Neural cell (in vitro differentiated cells): ENCODE measurements at regions not wholly inside any gene's neighbourhood (a gene's known extent, or its start where the extent isn't known, plus 50 kb on each side); places are given as distances from the start of the nearest gene placed in this dataset.

Experiments used
- H2AFZ ChIP-seq: fragments of 200-600, 300-800 bp; sonication (generic), shearing (Covaris generic); 2 replicates; pipeline ENCODE4 v1.6.0; 2014; ENCODE audit warnings: low read depth, mild to moderate bottlenecking, antibody characterized with exemption, low read length, moderate library complexity
- H3F3A ChIP-seq: fragments of 200-600 bp; shearing (Covaris generic); 2 replicates; pipeline ENCODE4 v1.6.1; 2016; ENCODE audit warnings: mild to moderate bottlenecking, moderate library complexity, mixed read lengths, antibody characterized with exemption, low read length; ENCODE audit not compliant: insufficient read depth, poor library complexity, severe bottlenecking
- H3K27ac ChIP-seq: fragments of 200-600, 300-800 bp; sonication (generic), shearing (Covaris generic); 2 replicates; pipeline ENCODE4 v1.5.1; 2014; ENCODE audit warnings: mild to moderate bottlenecking, low read length, moderate library complexity
- H3K27me3 ChIP-seq: fragments of 300-800, 200-600 bp; sonication (generic), shearing (Covaris generic); 2 replicates; pipeline ENCODE4 v1.6.0; 2014; ENCODE audit warnings: mild to moderate bottlenecking, low read depth, low read length, moderate library complexity; ENCODE audit not compliant: insufficient read depth
- H3K36me3 ChIP-seq: fragments of 300-800, 200-600 bp; sonication (generic), shearing (Covaris generic); 2 replicates; pipeline ENCODE4 v1.5.1; 2014; ENCODE audit warnings: mild to moderate bottlenecking, antibody characterized with exemption, low read length, moderate library complexity; ENCODE audit not compliant: insufficient read depth
- H3K4me2 ChIP-seq: fragments of 300-800, 200-600 bp; sonication (generic), shearing (Covaris generic); 2 replicates; pipeline ENCODE4 v1.6.0; 2014; ENCODE audit warnings: mild to moderate bottlenecking, low read length
- H3K4me3 ChIP-seq: fragments of 300-800, 200-600 bp; sonication (generic), shearing (Covaris generic); 2 replicates; pipeline ENCODE4 v1.5.1; 2014; ENCODE audit warnings: mild to moderate bottlenecking, low read length, moderate library complexity
- H3K79me2 ChIP-seq: fragments of 200-600 bp; shearing (Covaris generic); replicated peaks from 2 replicates; pipeline ENCODE4 v1.6.0; 2014; ENCODE audit warnings: mild to moderate bottlenecking, low read length, moderate library complexity; ENCODE audit not compliant: insufficient read depth
- H3K9ac ChIP-seq: fragments of 300-800, 200-600 bp; sonication (generic), shearing (Covaris generic); 2 replicates; pipeline ENCODE4 v1.6.1; 2016; ENCODE audit warnings: mild to moderate bottlenecking, low read length, mixed read lengths
- H3K9me2 ChIP-seq: fragments of 200-600 bp; shearing (Covaris generic); 2 replicates; pipeline ENCODE4 v1.6.1; 2016; ENCODE audit warnings: mild to moderate bottlenecking, low read length, mixed read lengths; ENCODE audit not compliant: insufficient read depth
- H3K9me3 ChIP-seq: fragments of 200-600, 300-800 bp; sonication (generic), shearing (Covaris generic); 2 replicates; pipeline ENCODE4 v1.6.1; 2016; ENCODE audit warnings: mild to moderate bottlenecking, mixed run types, low read length, moderate library complexity, mixed read lengths
- H4K20me1 ChIP-seq: fragments of 200-600 bp; shearing (Covaris generic); 2 replicates; pipeline ENCODE4 v1.6.1; 2016; ENCODE audit warnings: mild to moderate bottlenecking, mixed run types; ENCODE audit not compliant: insufficient read depth
- EP300 ChIP-seq: fragments of 450-650 bp; conservative IDR thresholded peaks from 2 replicates; pipeline ENCODE4 v1.6.1; 2014; ENCODE audit warnings: antibody characterized with exemption, mild to moderate bottlenecking, moderate library complexity; ENCODE audit not compliant: poor library complexity, severe bottlenecking
- EZH2 ChIP-seq: fragments of 200-600, 300-800 bp; shearing (Covaris generic), sonication (generic); IDR thresholded peaks from 2 replicates; pipeline ENCODE4 v1.6.1; 2014; ENCODE audit warnings: antibody characterized with exemption, low read length, borderline replicate concordance, mild to moderate bottlenecking; ENCODE audit not compliant: insufficient read depth, poor library complexity, severe bottlenecking
- MXI1 ChIP-seq: fragments of 450-650 bp; conservative IDR thresholded peaks from 2 replicates; pipeline ENCODE4 v1.6.1; 2014; ENCODE audit warnings: antibody characterized with exemption, mild to moderate bottlenecking; ENCODE audit not compliant: poor library complexity, severe bottlenecking
- POLR2AphosphoS5 ChIP-seq: IDR thresholded peaks from 2 replicates; pipeline ENCODE4 v1.6.1; 2012
- RAD21 ChIP-seq: fragments of 450-650 bp; conservative IDR thresholded peaks from 2 replicates; pipeline ENCODE4 v1.6.1; 2014; ENCODE audit warnings: antibody characterized with exemption, mild to moderate bottlenecking, moderate library complexity
- REST ChIP-seq: IDR thresholded peaks from 2 replicates; pipeline ENCODE4 v1.6.1; 2012; ENCODE audit warnings: borderline replicate concordance
- SMC3 ChIP-seq: fragments of 450-650 bp; conservative IDR thresholded peaks from 2 replicates; pipeline ENCODE4 v1.6.1; 2014; ENCODE audit warnings: antibody characterized with exemption, mild to moderate bottlenecking, moderate library complexity; ENCODE audit not compliant: poor library complexity
- TAF1 ChIP-seq: IDR thresholded peaks from 2 replicates; pipeline ENCODE4 v1.6.1; 2012; ENCODE audit warnings: low read depth
- TF ChIP-seq, protein P1 (sequence below): fragments of 450-650 bp; IDR thresholded peaks from 2 replicates; pipeline ENCODE4 v1.5.1; 2014; ENCODE audit warnings: antibody characterized with exemption, mild to moderate bottlenecking, moderate library complexity; ENCODE audit not compliant: poor library complexity, severe bottlenecking

DNA sequence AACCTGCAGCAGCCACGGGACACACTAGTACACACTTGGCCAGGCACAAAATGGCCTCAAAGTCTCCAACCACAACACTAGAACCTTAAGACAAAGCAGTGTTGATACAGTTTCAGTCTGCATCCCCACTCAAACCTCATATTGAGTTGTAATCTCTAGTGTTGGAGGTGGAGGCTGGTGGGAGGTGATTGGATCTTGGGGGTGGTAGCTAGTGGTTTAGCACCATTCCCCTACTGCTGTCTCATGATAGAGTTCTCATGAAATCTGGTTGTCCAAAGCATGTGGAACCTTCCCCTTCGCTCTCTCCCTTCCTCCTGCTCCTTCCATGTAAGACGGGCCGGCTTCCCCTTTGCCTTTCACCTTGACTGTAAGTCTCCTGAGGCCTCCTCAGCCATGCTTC, 638.7 kb downstream of the UQCRFS1 start:
- Histone ChIP-seq H3K4me3 (no peak overlapping the region), H4K20me1 (no peaks in the 10 kb centered on the region), H3K27me3 (no peaks in the 10 kb centered on the region), H3K36me3 (no peaks in the 10 kb centered on the region), H3F3A (no peaks in the 10 kb centered on the region), H3K9ac (no peak overlapping the region), H3K4me2 (no peak overlapping the region), H3K79me2 (no peaks in the 10 kb centered on the region), H3K9me3 (no peaks in the 10 kb centered on the region), H3K27ac (no peak overlapping the region), H2AFZ (no peak overlapping the region), H3K9me2 (no peaks in the 10 kb centered on the region)
- no peak for TF ChIP-seq SMC3
- TF ChIP-seq, protein P1, sequence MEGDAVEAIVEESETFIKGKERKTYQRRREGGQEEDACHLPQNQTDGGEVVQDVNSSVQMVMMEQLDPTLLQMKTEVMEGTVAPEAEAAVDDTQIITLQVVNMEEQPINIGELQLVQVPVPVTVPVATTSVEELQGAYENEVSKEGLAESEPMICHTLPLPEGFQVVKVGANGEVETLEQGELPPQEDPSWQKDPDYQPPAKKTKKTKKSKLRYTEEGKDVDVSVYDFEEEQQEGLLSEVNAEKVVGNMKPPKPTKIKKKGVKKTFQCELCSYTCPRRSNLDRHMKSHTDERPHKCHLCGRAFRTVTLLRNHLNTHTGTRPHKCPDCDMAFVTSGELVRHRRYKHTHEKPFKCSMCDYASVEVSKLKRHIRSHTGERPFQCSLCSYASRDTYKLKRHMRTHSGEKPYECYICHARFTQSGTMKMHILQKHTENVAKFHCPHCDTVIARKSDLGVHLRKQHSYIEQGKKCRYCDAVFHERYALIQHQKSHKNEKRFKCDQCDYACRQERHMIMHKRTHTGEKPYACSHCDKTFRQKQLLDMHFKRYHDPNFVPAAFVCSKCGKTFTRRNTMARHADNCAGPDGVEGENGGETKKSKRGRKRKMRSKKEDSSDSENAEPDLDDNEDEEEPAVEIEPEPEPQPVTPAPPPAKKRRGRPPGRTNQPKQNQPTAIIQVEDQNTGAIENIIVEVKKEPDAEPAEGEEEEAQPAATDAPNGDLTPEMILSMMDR, result no peak
- TF ChIP-seq MXI1, result no peak
- no peak for TF ChIP-seq EZH2
- no peak for TF ChIP-seq TAF1
- TF ChIP-seq POLR2AphosphoS5, result no peak
- no peak for TF ChIP-seq REST
- no peak for TF ChIP-seq EP300
- TF ChIP-seq RAD21, result no peak

- Histone ChIP-seq H3K79me2 (no peaks in the 10 kb centered on the region), H3K27me3 (no peaks in the 10 kb centered on the region), H3K4me2 (no peak overlapping the region), H2AFZ (no peak overlapping the region), H3K27ac (no peak overlapping the region), H3F3A (no peaks in the 10 kb centered on the region), H3K36me3 (no peaks in the 10 kb centered on the region), H4K20me1 (no peaks in the 10 kb centered on the region), H3K9ac (no peak overlapping the region), H3K9me3 (no peaks in the 10 kb centered on the region), H3K9me2 (no peaks in the 10 kb centered on the region), H3K4me3 (no peak overlapping the region)
- TF ChIP-seq EZH2 (no peak), REST (no peak), TAF1 (no peak)
Measured at GRCh38 chr19:28569132-28570131, 643.5 kb downstream of the UQCRFS1 start.
